Naive thymus-derived CD8-positive, alpha-beta T cell (primary cell): ENCODE measurements at regions not wholly inside any gene's neighbourhood (a gene's known extent, or its start where the extent isn't known, plus 50 kb on each side); places are given as distances from the start of the nearest gene placed in this dataset.

Experiments
- ATAC-seq, 2 donors: fragments of 150-1000 bp; cut with Tn5 transposase in 1 of 2; sonication (Bioruptor Pico), chemical (Tn5 transposase) in 1 of 2; 1 replicate in 1 of 2; 2 replicates in 1 of 2; pipeline ENCODE4 v1.10.0; 2021; ENCODE audit warnings: mild to moderate bottlenecking in 2 of 2, moderate library complexity in 2 of 2
- POLR2A ChIA-PET: fragments of 350-600 bp; sonication (Branson Sonifier 250); formaldehyde crosslinking; loops from one replicate; lab custom pipeline; 2021; ENCODE audit warnings: antibody characterized with exemption; lab: Charles Lee
- DNase-seq, 10 donors: peaks; one replicate each; pipeline versions ENCODE4 v3.0.0 to v3.0.0-alpha.2; 2020 to 2022
- H3K27ac Mint-ChIP-seq, 10 donors: one replicate each; pipeline ENCODE4 v1.8.0; 2020 to 2022; ENCODE audit warnings: mild to moderate bottlenecking in 10 of 10, mixed read lengths in 10 of 10, moderate library complexity in 4 of 10, inconsistent platforms in 1 of 10
- H3K27me3 Mint-ChIP-seq, 5 donors: one replicate each; pipeline ENCODE4 v1.8.0; 2021 to 2022; ENCODE audit warnings: mixed read lengths in 5 of 5
- H3K36me3 Mint-ChIP-seq, 3 donors: one replicate each; pipeline ENCODE4 v1.8.0; 2020 to 2022; ENCODE audit warnings: mixed read lengths in 3 of 3, mild to moderate bottlenecking in 2 of 3, inconsistent platforms in 1 of 3
- H3K4me1 Mint-ChIP-seq, 4 donors: one replicate each; pipeline ENCODE4 v1.8.0; 2021 to 2022; ENCODE audit warnings: mixed read lengths in 4 of 4
- H3K4me3 Mint-ChIP-seq, 10 donors: one replicate each; pipeline ENCODE4 v1.8.0; 2020 to 2022; ENCODE audit warnings: mild to moderate bottlenecking in 10 of 10, mixed read lengths in 10 of 10, moderate library complexity in 6 of 10, inconsistent platforms in 1 of 10
- H3K9me3 Mint-ChIP-seq, 9 donors: one replicate each; pipeline ENCODE4 v1.8.0; 2020 to 2022; ENCODE audit warnings: mixed read lengths in 9 of 9, mild to moderate bottlenecking in 3 of 9, inconsistent platforms in 1 of 9, moderate library complexity in 1 of 9

DNA sequence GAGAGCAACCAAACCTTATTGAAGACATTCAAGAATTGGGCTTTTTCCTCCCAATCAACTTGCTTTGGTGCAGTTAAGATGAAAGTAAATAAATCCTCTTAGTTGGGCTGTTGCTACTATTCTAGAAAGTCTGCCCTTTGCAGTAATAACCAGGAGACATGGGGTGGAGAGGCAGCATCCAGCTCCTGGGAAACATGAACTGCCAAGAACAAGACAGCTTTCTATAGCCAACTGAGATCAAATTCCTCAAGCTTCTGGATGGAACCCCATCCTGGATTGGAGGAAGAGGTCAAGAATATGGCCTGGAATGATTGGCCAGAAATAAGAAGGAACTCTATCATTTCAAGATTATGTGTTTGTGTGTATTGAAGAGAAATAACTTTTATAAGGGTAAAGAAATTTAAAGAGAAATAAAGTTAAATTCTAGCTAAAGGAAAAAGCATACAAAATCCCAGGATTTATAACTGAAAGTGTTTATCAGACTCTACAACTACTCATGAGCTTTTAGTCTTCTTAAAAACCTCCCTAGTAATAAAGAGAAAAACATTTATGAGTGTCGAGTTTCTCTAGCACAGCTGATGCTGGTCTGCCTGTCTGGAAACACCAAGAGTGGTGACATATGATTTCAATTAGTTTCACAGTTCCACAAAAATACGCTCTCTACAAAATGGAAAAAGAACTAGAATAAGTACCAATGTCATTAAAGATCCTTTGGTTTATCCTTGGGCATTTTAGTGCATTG, 70.1 kb upstream of the COL1A2 start:
- Mint-ChIP-seq H3K36me3 (peaks cover 0 to 13% (median 2%) of the 10 kb centered on the region in 3 donors), H3K4me3 (no peak overlapping the region), H3K27ac (no peak overlapping the region), H3K9me3 (peaks cover 0 to 38% (median 17%) of the 10 kb centered on the region in 9 donors), H3K27me3 (peaks cover 0 to 5% (median 3%) of the 10 kb centered on the region in 5 donors), H3K4me1 (no peaks in the 10 kb centered on the region)
- ATAC-seq (no peak), DNase-seq (no peak)
- POLR2A ChIA-PET: no interaction called here

DNA sequence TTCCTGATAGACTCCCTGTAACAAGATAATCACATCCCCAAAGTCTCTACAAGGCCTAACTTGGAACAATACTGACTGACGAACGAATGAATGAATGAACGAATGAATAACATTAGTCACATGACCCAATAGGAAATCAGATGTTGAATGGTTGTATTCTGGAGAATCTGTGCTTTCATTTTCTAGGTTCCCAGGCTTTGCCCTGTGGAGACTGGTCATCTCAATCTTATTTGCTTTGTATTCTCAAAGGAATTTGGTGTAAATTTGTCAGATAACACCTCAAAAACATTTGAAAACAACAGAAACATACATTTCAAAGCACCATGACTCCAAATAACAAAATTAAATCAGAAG, 69.6 kb upstream of the COL1A2 start:
- ATAC-seq (no peak), DNase-seq (no peak)
- Mint-ChIP-seq H3K27ac (no peak overlapping the region), H3K9me3 (peaks cover 0 to 34% (median 17%) of the 10 kb centered on the region in 9 donors), H3K4me3 (no peak overlapping the region), H3K36me3 (peaks cover 0 to 13% (median 2%) of the 10 kb centered on the region in 3 donors), H3K4me1 (no peaks in the 10 kb centered on the region), H3K27me3 (peaks cover 0 to 5% (median 2%) of the 10 kb centered on the region in 5 donors)
- POLR2A ChIA-PET: no interaction called here

DNA sequence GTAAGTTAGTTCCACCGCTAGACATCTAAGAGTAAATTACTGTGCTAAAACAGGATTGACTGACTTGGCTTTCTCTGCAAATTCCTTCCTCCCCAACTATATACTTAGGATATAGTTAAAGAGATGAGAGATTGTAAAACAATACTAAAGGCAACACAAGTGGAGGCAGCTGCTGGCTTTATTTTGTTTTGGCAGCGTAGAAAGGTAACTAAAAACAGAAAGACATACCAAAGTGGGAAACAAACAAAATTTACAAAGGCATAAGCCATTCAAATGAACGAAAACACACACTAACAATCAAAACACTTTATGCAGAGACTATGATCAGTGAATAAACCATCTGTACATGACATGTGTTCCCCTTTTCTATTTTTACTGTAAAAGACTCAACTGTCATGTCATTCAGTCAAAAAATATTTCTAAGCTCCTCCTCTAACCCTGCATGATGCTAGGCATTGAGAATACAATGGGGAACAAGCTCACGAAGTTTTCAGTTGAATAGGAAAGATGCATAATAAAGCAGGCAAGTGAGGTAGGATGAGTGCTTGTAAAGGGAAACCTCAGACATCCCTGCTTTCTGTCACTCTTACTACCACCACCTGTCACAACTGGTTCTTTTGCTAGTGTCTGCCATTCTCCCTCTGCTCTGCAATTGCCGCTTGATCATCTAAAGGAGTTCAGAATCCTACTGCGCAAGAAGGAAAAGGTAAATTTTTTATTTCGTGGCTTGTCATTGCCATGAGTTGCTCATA, 64.2 kb upstream of the COL1A2 start:
- Mint-ChIP-seq H3K4me3 (no peak overlapping the region), H3K9me3 (peaks cover 0 to 8% (median 2%) of the 10 kb centered on the region in 9 donors), H3K27ac (no peak overlapping the region), H3K27me3 (peaks cover 0 to 5% (median 5%) of the 10 kb centered on the region in 5 donors), H3K4me1 (no peaks in the 10 kb centered on the region), H3K36me3 (no peaks in the 10 kb centered on the region)
- POLR2A ChIA-PET: no interaction called here
- ATAC-seq (no peak), DNase-seq (no peak)

DNA sequence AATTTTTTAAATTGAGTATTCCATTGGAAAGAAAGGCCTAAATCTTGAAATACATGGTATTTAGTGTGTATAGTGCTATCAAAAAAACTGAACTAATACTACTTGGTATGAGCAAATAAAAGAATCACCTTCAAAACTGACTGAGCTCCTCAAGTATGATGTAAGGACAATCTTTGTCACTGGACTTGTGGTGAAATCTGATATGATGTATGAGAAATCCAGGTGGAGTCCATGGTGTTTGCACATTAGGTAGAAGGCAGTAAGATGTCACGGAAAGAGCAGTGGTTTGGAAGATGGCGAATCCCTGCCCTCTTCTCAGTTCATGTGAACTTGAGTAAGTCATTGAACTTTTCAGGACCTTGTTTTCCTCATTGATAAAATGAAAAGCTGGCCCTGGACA, 62.1 kb upstream of the COL1A2 start:
- peaks cover 0 to 5% (median 0%) of the 10 kb centered on the region in 9 donors for H3K9me3 Mint-ChIP-seq
- ATAC-seq (no peak), DNase-seq (no peak)
- no peak overlapping the region for H3K27ac Mint-ChIP-seq
- POLR2A ChIA-PET: no interaction called here
- peaks cover 0 to 10% (median 4%) of the 10 kb centered on the region in 5 donors for H3K27me3 Mint-ChIP-seq
- H3K36me3 Mint-ChIP-seq: no peaks in the 10 kb centered on the region
- H3K4me3 Mint-ChIP-seq: no peak overlapping the region
- peaks cover 0 to 2% (median 0%) of the 10 kb centered on the region in 4 donors for H3K4me1 Mint-ChIP-seq

DNA sequence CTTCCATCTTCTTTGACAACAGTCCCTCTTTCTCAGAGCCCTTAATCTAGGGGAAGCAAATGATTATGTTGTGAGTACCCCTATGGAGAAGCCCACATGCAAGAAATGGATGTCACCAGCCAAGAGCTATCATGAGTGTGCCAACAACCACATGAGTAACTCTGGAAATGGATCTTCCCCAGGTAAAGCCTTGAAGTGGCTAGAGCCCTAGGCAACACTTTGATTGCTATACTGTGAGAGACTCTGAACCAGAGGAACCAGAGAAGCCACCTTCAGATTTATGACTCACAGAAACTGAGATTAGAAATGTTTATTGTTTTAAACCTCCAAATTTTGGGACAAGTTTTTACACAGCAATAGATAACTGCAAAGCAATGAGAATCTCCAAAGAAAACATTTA, 60.9 kb upstream of the COL1A2 start:
- H3K9me3 Mint-ChIP-seq: peaks cover 0 to under 1% (median 0%) of the 10 kb centered on the region in 9 donors
- H3K27ac Mint-ChIP-seq: no peak overlapping the region
- ATAC-seq (no peak), DNase-seq (no peak)
- POLR2A ChIA-PET: no interaction called here
- H3K4me3 Mint-ChIP-seq: no peak overlapping the region
- H3K36me3 Mint-ChIP-seq: no peaks in the 10 kb centered on the region
- peaks cover 0 to 2% (median 0%) of the 10 kb centered on the region in 4 donors for H3K4me1 Mint-ChIP-seq
- H3K27me3 Mint-ChIP-seq: peaks cover 0 to 11% (median 4%) of the 10 kb centered on the region in 5 donors

DNA sequence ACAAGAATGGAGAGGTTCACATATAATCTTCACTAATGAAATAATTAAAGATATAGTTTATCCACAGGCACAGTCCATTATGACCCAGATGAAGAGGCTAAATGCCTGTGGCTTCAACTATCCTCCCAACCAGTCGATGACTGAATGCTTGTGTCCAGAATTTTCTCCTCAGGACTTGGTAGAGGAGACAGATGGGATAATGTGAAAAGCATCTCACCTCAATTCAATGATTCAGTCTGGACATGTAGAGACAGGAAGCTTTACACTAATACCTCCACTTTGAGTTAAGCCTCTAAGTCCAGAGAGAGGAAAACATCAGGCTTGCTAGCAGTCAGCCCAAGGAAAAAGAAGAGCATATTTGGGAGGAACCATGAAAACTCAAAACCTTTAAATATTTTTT, 59.1 kb upstream of the COL1A2 start:
- ATAC-seq (no peak), DNase-seq (no peak)
- Mint-ChIP-seq H3K36me3 (no peaks in the 10 kb centered on the region), H3K27ac (no peak overlapping the region), H3K9me3 (no peaks in the 10 kb centered on the region), H3K4me1 (peaks cover 0 to 2% (median 0%) of the 10 kb centered on the region in 4 donors), H3K27me3 (peaks cover 0 to 11% (median 4%) of the 10 kb centered on the region in 5 donors), H3K4me3 (no peak overlapping the region)
- POLR2A ChIA-PET: no interaction called here

DNA sequence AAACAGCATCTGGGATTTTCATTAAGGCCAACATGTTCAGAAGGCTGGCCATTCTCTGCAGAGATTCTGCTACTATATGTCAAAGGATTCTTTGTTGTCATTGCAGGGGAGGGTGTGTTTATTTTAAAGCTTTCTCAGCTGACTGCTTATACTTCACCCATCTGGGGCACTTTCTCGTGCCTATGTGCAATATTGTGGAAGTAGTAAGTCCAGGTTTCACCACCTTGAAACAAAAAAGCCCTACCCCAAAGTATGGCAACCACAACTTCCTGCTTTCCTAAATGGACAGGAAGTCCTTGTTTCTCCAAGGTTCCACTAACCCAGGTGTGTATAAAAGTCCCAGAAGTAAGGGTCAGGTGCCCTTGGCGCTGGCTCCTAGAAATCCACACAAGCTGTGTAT, 58.7 kb upstream of the COL1A2 start:
- Mint-ChIP-seq H3K27me3 (peaks cover 0 to 11% (median 4%) of the 10 kb centered on the region in 5 donors), H3K9me3 (no peaks in the 10 kb centered on the region), H3K4me3 (no peak overlapping the region), H3K4me1 (peaks cover 0 to 2% (median 0%) of the 10 kb centered on the region in 4 donors), H3K36me3 (no peaks in the 10 kb centered on the region), H3K27ac (no peak overlapping the region)
- POLR2A ChIA-PET: no interaction called here
- DNase-seq (no peak), ATAC-seq (no peak)

DNA sequence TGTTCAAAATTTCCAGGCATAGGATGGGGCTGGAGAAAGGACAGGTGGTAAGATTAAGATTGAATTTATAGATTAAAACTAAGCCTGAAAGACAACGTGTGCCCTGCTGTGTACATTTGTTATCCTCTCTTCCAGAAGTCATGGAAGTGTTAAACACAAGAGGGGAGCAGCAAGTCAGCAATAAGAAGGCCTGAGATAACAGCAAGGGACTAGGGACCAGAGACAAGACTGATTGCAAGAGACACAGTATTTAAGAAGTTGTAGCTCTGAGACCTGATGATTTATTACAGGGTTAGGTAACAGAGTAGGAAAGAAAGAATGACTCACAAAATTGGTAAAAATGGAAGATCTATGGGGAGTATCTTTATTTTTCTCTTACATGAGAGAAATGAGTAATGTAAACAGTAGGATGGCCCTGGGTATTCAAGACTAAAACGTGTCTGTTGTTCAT, 55.7 kb upstream of the COL1A2 start:
- POLR2A ChIA-PET: no interaction called here
- peaks cover 0 to 7% (median 0%) of the 10 kb centered on the region in 9 donors for H3K9me3 Mint-ChIP-seq
- H3K4me3 Mint-ChIP-seq: no peak overlapping the region
- peaks cover 0 to 2% (median 0%) of the 10 kb centered on the region in 4 donors for H3K4me1 Mint-ChIP-seq
- DNase-seq: no peak
- H3K27ac Mint-ChIP-seq: no peak overlapping the region
- H3K36me3 Mint-ChIP-seq: no peaks in the 10 kb centered on the region
- H3K27me3 Mint-ChIP-seq: peaks cover 3 to 15% (median 8%) of the 10 kb centered on the region in 5 donors
- ATAC-seq: no peak

DNA sequence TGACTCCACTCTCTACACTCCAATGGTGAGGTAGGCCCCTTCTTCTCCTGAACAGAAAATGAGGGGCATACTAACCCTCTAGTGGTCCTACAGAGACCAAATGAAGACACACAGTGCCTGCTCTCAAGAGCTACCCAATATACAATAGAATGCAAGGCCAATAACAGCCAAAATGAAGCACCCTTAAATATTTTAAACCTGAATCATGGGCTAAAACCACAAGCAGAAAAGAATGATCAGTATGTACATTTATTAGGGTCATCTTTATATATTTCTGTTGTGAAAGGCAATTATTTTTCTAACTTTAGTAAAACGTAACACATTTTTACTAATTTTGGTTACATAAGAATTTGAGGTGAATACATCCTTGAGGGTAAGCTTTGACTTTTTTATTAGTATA, 49.9 kb upstream of the COL1A2 start:
- no peaks in the 10 kb centered on the region for H3K4me1 Mint-ChIP-seq
- DNase-seq (no peak), ATAC-seq (no peak)
- H3K4me3 Mint-ChIP-seq: no peak overlapping the region
- no peak overlapping the region for H3K27ac Mint-ChIP-seq
- peaks cover 0 to 7% (median 0%) of the 10 kb centered on the region in 9 donors for H3K9me3 Mint-ChIP-seq
- no peaks in the 10 kb centered on the region for H3K36me3 Mint-ChIP-seq
- POLR2A ChIA-PET: no interaction called here
- peaks cover 4 to 21% (median 5%) of the 10 kb centered on the region in 5 donors for H3K27me3 Mint-ChIP-seq
